GM12891 (cell line): ENCODE measurements at regions not wholly inside any gene's neighbourhood (a gene's known extent, or its start where the extent isn't known, plus 50 kb on each side); places are given as distances from the start of the nearest gene placed in this dataset.

ENCODE experiments used
- POLR2A ChIP-seq: IDR thresholded peaks from 2 replicates; pipeline ENCODE4 v1.6.1; 2011; ENCODE audit warnings: low read depth, low read length, control low read depth
- POLR2AphosphoS5 ChIP-seq: IDR thresholded peaks from 2 replicates; pipeline ENCODE4 v1.6.1; 2011; ENCODE audit warnings: low read depth, low read length, control low read depth
- SPI1 ChIP-seq: IDR thresholded peaks from 2 replicates; pipeline ENCODE4 v1.6.1; 2011; ENCODE audit warnings: low read depth, low read length, control low read depth

DNA sequence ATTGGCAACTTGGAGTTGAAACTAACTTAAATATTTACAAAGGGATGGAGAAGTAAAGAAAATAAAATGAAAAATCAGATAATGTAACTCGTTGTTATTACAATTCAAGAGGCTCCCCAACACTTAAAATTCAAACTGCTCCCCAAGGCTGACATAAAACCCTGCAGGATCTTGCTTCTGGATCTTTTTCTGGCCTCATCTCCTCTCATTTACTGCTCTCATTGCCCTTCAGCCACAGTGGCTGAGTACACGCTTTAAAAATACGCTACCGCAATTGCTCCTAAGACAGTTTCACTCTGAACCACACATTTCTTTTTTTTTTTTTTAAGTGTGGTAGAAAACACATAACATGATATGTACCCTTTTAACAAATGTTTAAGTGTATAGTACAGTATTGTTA is 718.1 kb upstream of the ANO3 start:
- TF ChIP-seq POLR2A (no peak), SPI1 (no peak), POLR2AphosphoS5 (no peak)
